SK-N-SH (cell line): ENCODE measurements at regions not wholly inside any gene's neighbourhood (a gene's known extent, or its start where the extent isn't known, plus 50 kb on each side); places are given as distances from the start of the nearest gene placed in this dataset.

Experiments used
- CTCF ChIA-PET: fragments of 300-600, 350-600 bp; formaldehyde crosslinking; extraction: SDS; loops from one replicate; lab custom pipeline; 2021; lab: Yijun Ruan, JAX
- POLR2A ChIA-PET: fragments of 350-600 bp; sonication (Branson Sonifier 250); formaldehyde crosslinking; extraction: SDS; loops from one replicate; lab custom pipeline; 2020; ENCODE audit warnings: antibody characterized with exemption, inconsistent platforms; lab: Yijun Ruan, JAX
- DNase-seq: peaks from one replicate; pipeline ENCODE4 v3.0.0; 2012
- H2AFZ ChIP-seq: fragments of 200-600 bp; sonication (generic); 2 replicates; pipeline ENCODE4 v1.8.1; 2016; ENCODE audit warnings: antibody characterized with exemption, mild to moderate bottlenecking, low read depth
- H3F3A ChIP-seq: fragments of 200-600 bp; sonication (generic); replicated peaks from 2 replicates; pipeline ENCODE3; 2016; ENCODE audit warnings: antibody characterized with exemption, mild to moderate bottlenecking; ENCODE audit not compliant: insufficient read depth
- H3K27ac ChIP-seq, 2 experiments: fragments of 200-500 bp in 1 of 2; fragments of 200-600 bp in 1 of 2; sonication (Bioruptor generic) in 1 of 2; sonication (generic), shearing (Covaris generic) in 1 of 2; 2 replicates each; pipeline versions ENCODE4 v1.5.1 to v1.6.1; 2014 to 2016; ENCODE audit warnings: low read depth in 2 of 2, inconsistent platforms in 1 of 2, low read length in 1 of 2, mild to moderate bottlenecking in 1 of 2, mixed read lengths in 1 of 2
- H3K27me3 ChIP-seq: fragments of 200-600 bp; sonication (generic), shearing (Covaris generic); 2 replicates; pipeline ENCODE4 v1.6.1; 2016; ENCODE audit warnings: mixed run types; ENCODE audit not compliant: insufficient read depth
- H3K36me3 ChIP-seq, 2 experiments: fragments of 200-500 bp in 1 of 2; fragments of 200-600 bp in 1 of 2; sonication (Bioruptor generic) in 1 of 2; sonication (generic) in 1 of 2; replicated peaks in 1 of 2; 2 replicates each; pipeline versions ENCODE3 to v1.5.1; 2014 to 2016; ENCODE audit warnings: low read length in 1 of 2, mild to moderate bottlenecking in 1 of 2; ENCODE audit not compliant: insufficient read depth in 2 of 2, control insufficient read depth in 1 of 2
- H3K4me1 ChIP-seq, 2 experiments: fragments of 200-500 bp in 1 of 2; fragments of 200-600 bp in 1 of 2; sonication (Bioruptor generic) in 1 of 2; sonication (generic), shearing (Covaris generic) in 1 of 2; 2 replicates each; pipeline versions ENCODE4 v1.5.1 to v1.6.1; 2014 to 2016; ENCODE audit warnings: low read depth in 1 of 2, low read length in 1 of 2, mixed run types in 1 of 2; ENCODE audit not compliant: insufficient read depth in 2 of 2, control insufficient read depth in 1 of 2
- H3K4me2 ChIP-seq: fragments of 200-600 bp; sonication (generic), shearing (Covaris generic); 2 replicates; pipeline ENCODE4 v1.6.1; 2017; ENCODE audit warnings: mixed run types
- H3K4me3 ChIP-seq, 2 experiments: fragments of 200-500 bp in 1 of 2; fragments of 200-600 bp in 1 of 2; sonication (Bioruptor generic) in 1 of 2; sonication (generic), shearing (Covaris generic) in 1 of 2; 2 replicates each; pipeline versions ENCODE4 v1.5.1 to v1.8.1; 2014 to 2016; ENCODE audit warnings: low read depth in 2 of 2, inconsistent platforms in 1 of 2, low read length in 1 of 2, mild to moderate bottlenecking in 1 of 2, mixed read lengths in 1 of 2, moderate library complexity in 1 of 2
- H3K79me2 ChIP-seq: fragments of 200-600 bp; sonication (generic); 2 replicates; pipeline ENCODE4 v1.8.1; 2017; ENCODE audit warnings: mild to moderate bottlenecking; ENCODE audit not compliant: insufficient read depth
- H3K9ac ChIP-seq: fragments of 200-600 bp; sonication (generic); 2 replicates; pipeline ENCODE4 v1.6.1; 2017; ENCODE audit warnings: mixed run types
- H3K9me2 ChIP-seq: fragments of 200-600 bp; sonication (generic); 2 replicates; pipeline ENCODE4 v1.6.1; 2017; ENCODE audit warnings: mixed run types
- H3K9me3 ChIP-seq: fragments of 200-600 bp; sonication (generic); 2 replicates; pipeline ENCODE4 v1.6.1; 2017; ENCODE audit warnings: mixed run types, mild to moderate bottlenecking, moderate library complexity
- H4K20me1 ChIP-seq: fragments of 200-600 bp; sonication (generic); 2 replicates; pipeline ENCODE4 v1.6.1; 2017; ENCODE audit warnings: mild to moderate bottlenecking, mixed run types; ENCODE audit not compliant: insufficient read depth
- CHD2 ChIP-seq: fragments of 150-350 bp; IDR thresholded peaks from 2 replicates; pipeline ENCODE4 v1.6.1; 2018; ENCODE audit warnings: low read length; ENCODE audit not compliant: partially characterized antibody
- EP300 ChIP-seq, 2 experiments: IDR thresholded peaks; 2 replicates each; pipeline versions ENCODE4 v1.4.0 to v1.6.1; 2012; ENCODE audit warnings: borderline replicate concordance in 1 of 2, low read depth in 1 of 2, low read length in 1 of 2
- FOXJ3 ChIP-seq: sonication (generic); formaldehyde crosslinking; IDR thresholded peaks from 2 replicates; pipeline ENCODE4 v1.5.1; 2020; ENCODE audit warnings: mild to moderate bottlenecking, missing genetic modification reagents
- GABPA ChIP-seq: IDR thresholded peaks from 2 replicates; pipeline ENCODE4 v1.4.0; 2012; ENCODE audit warnings: low read depth, mild to moderate bottlenecking
- JUND ChIP-seq: IDR thresholded peaks from 2 replicates; pipeline ENCODE4 v1.4.0; 2012
- MEF2A ChIP-seq: IDR thresholded peaks from 2 replicates; pipeline ENCODE4 v1.4.0; 2012; ENCODE audit warnings: low read depth, borderline replicate concordance
- NFIC ChIP-seq: IDR thresholded peaks from 2 replicates; pipeline ENCODE4 v1.4.0; 2012; ENCODE audit warnings: borderline replicate concordance
- NRF1 ChIP-seq: IDR thresholded peaks from 2 replicates; pipeline ENCODE4 v1.6.1; 2012; ENCODE audit warnings: low read depth, mild to moderate bottlenecking, low read length
- RAD21 ChIP-seq: IDR thresholded peaks from 2 replicates; pipeline ENCODE4 v1.6.1; 2012; ENCODE audit warnings: mild to moderate bottlenecking, low read length
- RCOR1 ChIP-seq: fragments of 150-350 bp; IDR thresholded peaks from 2 replicates; pipeline ENCODE4 v1.6.1; 2017; ENCODE audit warnings: antibody characterized with exemption, low read length
- SMC3 ChIP-seq: IDR thresholded peaks from 2 replicates; pipeline ENCODE4 v1.6.1; 2012; ENCODE audit warnings: low read depth, low read length, improper control_type of control experiment
- TAF1 ChIP-seq: IDR thresholded peaks from 2 replicates; pipeline ENCODE4 v1.6.1; 2012; ENCODE audit warnings: low read depth, mild to moderate bottlenecking, low read length, moderate library complexity, borderline replicate concordance
- TCF12 ChIP-seq: IDR thresholded peaks from 2 replicates; pipeline ENCODE4 v1.4.0; 2012
- WGBS: methylation state at CpG from one replicate; pipeline ENCODE4 v1.1.6; 2017; ENCODE audit warnings: low lambda C conversion rate; 5-methylcytosine and 5-hydroxymethylcytosine counted together
- TF ChIP-seq, protein P1 (sequence below): IDR thresholded peaks from 2 replicates; pipeline ENCODE4 v1.6.1; 2012; ENCODE audit warnings: mild to moderate bottlenecking, low read depth, low read length, moderate library complexity
- TF ChIP-seq, protein P2 (sequence below): IDR thresholded peaks from 2 replicates; pipeline ENCODE4 v1.4.0; 2012; ENCODE audit warnings: low read depth
- TF ChIP-seq, protein P3 (sequence below): IDR thresholded peaks from 2 replicates; pipeline ENCODE4; 2012

DNA sequence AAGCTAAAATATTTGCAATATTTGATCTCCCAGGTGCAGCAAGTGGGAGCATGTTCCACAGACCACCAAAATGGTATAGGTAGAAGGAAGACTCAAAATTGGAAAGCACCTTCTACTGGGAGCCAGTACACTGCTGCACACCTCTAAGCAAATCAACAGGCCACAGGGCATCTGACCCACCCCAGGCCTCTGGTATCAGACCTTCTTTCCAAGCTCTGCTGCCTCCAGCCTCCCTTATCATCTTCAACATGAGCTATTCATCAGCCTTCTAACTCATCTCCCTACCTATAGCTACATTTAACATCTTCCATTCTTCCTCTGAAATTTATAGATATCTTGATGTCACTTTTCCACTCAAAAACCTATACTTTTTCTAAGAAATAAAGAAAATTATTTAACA is 294.8 kb downstream of the ZEB2 start:
- Histone ChIP-seq H3K4me2 (no peak overlapping the region), H3K9ac (no peak overlapping the region), H3K9me2 (no peaks in the 10 kb centered on the region), H2AFZ (no peak overlapping the region), H3K79me2 (no peaks in the 10 kb centered on the region), H3K4me1 (peaks cover 0 to under 1% of the 10 kb centered on the region in 2 experiments; a peak in 3 of 4 replicates), H3K4me3 (no peak overlapping the region), H3F3A (no peaks in the 10 kb centered on the region), H3K27ac (no peak overlapping the region), H3K36me3 (no peaks in the 10 kb centered on the region), H3K9me3 (no peaks in the 10 kb centered on the region), H4K20me1 (no peaks in the 10 kb centered on the region), H3K27me3 (no peaks in the 10 kb centered on the region)
- no peak for TF ChIP-seq MEF2A
- TF ChIP-seq, protein P1, sequence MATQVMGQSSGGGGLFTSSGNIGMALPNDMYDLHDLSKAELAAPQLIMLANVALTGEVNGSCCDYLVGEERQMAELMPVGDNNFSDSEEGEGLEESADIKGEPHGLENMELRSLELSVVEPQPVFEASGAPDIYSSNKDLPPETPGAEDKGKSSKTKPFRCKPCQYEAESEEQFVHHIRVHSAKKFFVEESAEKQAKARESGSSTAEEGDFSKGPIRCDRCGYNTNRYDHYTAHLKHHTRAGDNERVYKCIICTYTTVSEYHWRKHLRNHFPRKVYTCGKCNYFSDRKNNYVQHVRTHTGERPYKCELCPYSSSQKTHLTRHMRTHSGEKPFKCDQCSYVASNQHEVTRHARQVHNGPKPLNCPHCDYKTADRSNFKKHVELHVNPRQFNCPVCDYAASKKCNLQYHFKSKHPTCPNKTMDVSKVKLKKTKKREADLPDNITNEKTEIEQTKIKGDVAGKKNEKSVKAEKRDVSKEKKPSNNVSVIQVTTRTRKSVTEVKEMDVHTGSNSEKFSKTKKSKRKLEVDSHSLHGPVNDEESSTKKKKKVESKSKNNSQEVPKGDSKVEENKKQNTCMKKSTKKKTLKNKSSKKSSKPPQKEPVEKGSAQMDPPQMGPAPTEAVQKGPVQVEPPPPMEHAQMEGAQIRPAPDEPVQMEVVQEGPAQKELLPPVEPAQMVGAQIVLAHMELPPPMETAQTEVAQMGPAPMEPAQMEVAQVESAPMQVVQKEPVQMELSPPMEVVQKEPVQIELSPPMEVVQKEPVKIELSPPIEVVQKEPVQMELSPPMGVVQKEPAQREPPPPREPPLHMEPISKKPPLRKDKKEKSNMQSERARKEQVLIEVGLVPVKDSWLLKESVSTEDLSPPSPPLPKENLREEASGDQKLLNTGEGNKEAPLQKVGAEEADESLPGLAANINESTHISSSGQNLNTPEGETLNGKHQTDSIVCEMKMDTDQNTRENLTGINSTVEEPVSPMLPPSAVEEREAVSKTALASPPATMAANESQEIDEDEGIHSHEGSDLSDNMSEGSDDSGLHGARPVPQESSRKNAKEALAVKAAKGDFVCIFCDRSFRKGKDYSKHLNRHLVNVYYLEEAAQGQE = no peak
- TF ChIP-seq, protein P2, sequence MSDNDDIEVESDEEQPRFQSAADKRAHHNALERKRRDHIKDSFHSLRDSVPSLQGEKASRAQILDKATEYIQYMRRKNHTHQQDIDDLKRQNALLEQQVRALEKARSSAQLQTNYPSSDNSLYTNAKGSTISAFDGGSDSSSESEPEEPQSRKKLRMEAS = no peak
- TF ChIP-seq EP300 (IDR thresholded peaks at IDR 0.05; ENCODE audit: borderline replicate concordance in 1 of 2, low read depth in 1 of 2, low read length in 1 of 2) = no peak
- no peak for TF ChIP-seq RAD21
- no peak for TF ChIP-seq SMC3
- TF ChIP-seq FOXJ3 (CRISPR knock-in tag) = no peak
- no peak for TF ChIP-seq TAF1
- no peak for TF ChIP-seq NFIC
- no peak for TF ChIP-seq GABPA
- TF ChIP-seq, protein P3, sequence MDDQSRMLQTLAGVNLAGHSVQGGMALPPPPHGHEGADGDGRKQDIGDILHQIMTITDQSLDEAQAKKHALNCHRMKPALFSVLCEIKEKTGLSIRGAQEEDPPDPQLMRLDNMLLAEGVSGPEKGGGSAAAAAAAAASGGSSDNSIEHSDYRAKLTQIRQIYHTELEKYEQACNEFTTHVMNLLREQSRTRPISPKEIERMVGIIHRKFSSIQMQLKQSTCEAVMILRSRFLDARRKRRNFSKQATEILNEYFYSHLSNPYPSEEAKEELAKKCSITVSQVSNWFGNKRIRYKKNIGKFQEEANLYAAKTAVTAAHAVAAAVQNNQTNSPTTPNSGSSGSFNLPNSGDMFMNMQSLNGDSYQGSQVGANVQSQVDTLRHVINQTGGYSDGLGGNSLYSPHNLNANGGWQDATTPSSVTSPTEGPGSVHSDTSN = no peak
- TF ChIP-seq TCF12 = no peak
- TF ChIP-seq JUND = no peak
- TF ChIP-seq CHD2 = no peak
- DNase-seq = no peak
- ChIA-PET POLR2A (no interaction called here), CTCF (interaction anchor here (0.6 to 0.7 kb wide), 2 partner anchors 487 to 1597 kb away, joined by 3 read pairs; no protein-coding TSS in a partner anchor)

DNA sequence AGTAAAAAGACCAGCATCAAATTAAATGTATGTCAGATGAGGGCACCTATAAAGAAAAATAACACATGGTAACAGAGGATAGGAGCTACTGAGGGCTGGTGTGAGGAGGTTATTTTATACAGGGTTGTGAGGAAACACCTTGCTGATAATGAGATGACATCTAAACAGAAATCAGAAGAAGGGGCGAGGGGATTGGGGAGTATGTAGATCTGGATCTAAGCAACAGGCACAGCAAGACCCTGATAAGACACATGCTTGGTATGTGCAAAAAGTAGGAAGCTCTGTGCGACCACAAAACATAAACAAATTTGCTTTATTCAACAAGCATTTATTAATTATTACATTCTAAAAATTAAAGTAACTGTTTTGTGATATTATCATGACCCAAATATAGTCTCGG is 295.4 kb downstream of the ZEB2 start:
- TF ChIP-seq RCOR1 (no peak), EP300 (IDR thresholded peaks at IDR 0.05; ENCODE audit: borderline replicate concordance in 1 of 2, low read depth in 1 of 2, low read length in 1 of 2) (no peak), NRF1 (no peak)
- WGBS = 81% methylated on average over 3 of the region's 3 CpGs
- DNase-seq = no peak
- no peaks in the 10 kb centered on the region for H4K20me1 ChIP-seq
- no peak overlapping the region for H3K4me2 ChIP-seq
- H3K79me2 ChIP-seq = no peaks in the 10 kb centered on the region
- no peaks in the 10 kb centered on the region for H3K27me3 ChIP-seq
- no peaks in the 10 kb centered on the region; a peak in 2 of 4 replicates for H3K4me1 ChIP-seq
- ChIA-PET CTCF (no interaction called here), POLR2A (no interaction called here)
- H2AFZ ChIP-seq = no peak overlapping the region
- no peak overlapping the region for H3K27ac ChIP-seq
- no peak overlapping the region for H3K9ac ChIP-seq
- H3K9me3 ChIP-seq = no peaks in the 10 kb centered on the region
- no peaks in the 10 kb centered on the region for H3K36me3 ChIP-seq
- H3K4me3 ChIP-seq = no peak overlapping the region
- no peaks in the 10 kb centered on the region for H3F3A ChIP-seq
- H3K9me2 ChIP-seq = no peaks in the 10 kb centered on the region
